Tibial nerve (tissue), 4 donors: ENCODE measurements at regions not wholly inside any gene's neighbourhood (a gene's known extent, or its start where the extent isn't known, plus 50 kb on each side); places are given as distances from the start of the nearest gene placed in this dataset.

ENCODE experiments used
- DNase-seq, 2 donors: peaks; one replicate each; pipeline ENCODE4 v3.0.0-alpha.2; 2019; ENCODE audit warnings: low spot score in 2 of 2
- H3K27ac ChIP-seq, 4 donors: fragments of 200-600 bp; sonication (generic) in 3 of 4; one replicate each; pipeline ENCODE4 v1.5.1; 2017 to 2019; ENCODE audit warnings: mild to moderate bottlenecking in 1 of 4
- H3K27me3 ChIP-seq, 2 donors: fragments of 200-600 bp; sonication (generic) in 1 of 2; one replicate each; pipeline versions ENCODE4 v1.5.1 to v1.6.0; 2017 to 2019
- H3K36me3 ChIP-seq, 3 donors: fragments of 200-600 bp; sonication (generic); one replicate each; pipeline ENCODE4 v1.5.1; 2018 to 2019
- H3K4me1 ChIP-seq, 4 donors: fragments of 200-600 bp; sonication (generic) in 3 of 4; one replicate each; pipeline ENCODE4 v1.5.1; 2017 to 2019
- H3K4me3 ChIP-seq, 4 donors: fragments of 200-600 bp; sonication (generic) in 3 of 4; one replicate each; pipeline ENCODE4 v1.5.1; 2017 to 2019; ENCODE audit warnings: mild to moderate bottlenecking in 1 of 4, moderate library complexity in 1 of 4
- H3K9me3 ChIP-seq, 4 donors: fragments of 200-600 bp; sonication (generic) in 3 of 4; one replicate each; pipeline ENCODE4 v1.5.1; 2017 to 2019
- CTCF ChIP-seq, 5 experiments: fragments of 200-600 bp in 3 of 5; fragments of 450-650 bp in 2 of 5; sonication (generic) in 3 of 5; IDR thresholded peaks; one replicate each; pipeline ENCODE4 v1.5.1; 2016 to 2019; ENCODE audit warnings: antibody characterized with exemption in 5 of 5, mild to moderate bottlenecking in 3 of 5, moderate library complexity in 2 of 5
- EP300 ChIP-seq, 2 donors: sonication (generic); formaldehyde crosslinking; IDR thresholded peaks; one replicate each; pipeline ENCODE4 v1.6.1; 2017; ENCODE audit warnings: antibody characterized with exemption in 2 of 2, mild to moderate bottlenecking in 1 of 2
- POLR2A ChIP-seq, 2 donors: fragments of 450-650 bp; IDR thresholded peaks; one replicate each; pipeline ENCODE4 v1.6.1; 2017; ENCODE audit warnings: antibody characterized with exemption in 2 of 2, mild to moderate bottlenecking in 2 of 2, moderate library complexity in 2 of 2
- WGBS, 2 donors: methylation state at CpG; one replicate each; pipeline ENCODE4 v1.1.5; 2018; 5-methylcytosine and 5-hydroxymethylcytosine counted together

GRCh38 chr22:22954656-22955055 lies 67.0 kb downstream of the IGLL5 start:
- Histone ChIP-seq H3K27me3 (peaks cover 0 to 7% of the 10 kb centered on the region in 2 donors), H3K9me3 (no peaks in the 10 kb centered on the region), H3K36me3 (no peaks in the 10 kb centered on the region), H3K4me3 (no peak overlapping the region), H3K4me1 (peaks cover 0 to 15% (median 0%) of the 10 kb centered on the region in 4 donors), H3K27ac (no peak overlapping the region)
- 20 to 23% methylated on average over 16 of the region's 16 CpGs for WGBS, 2 donors
- TF ChIP-seq POLR2A (IDR thresholded peaks at IDR 0.05) (no peak), CTCF (IDR thresholded peaks at IDR 0.05) (peak in 1 of 5 experiments; percentile 23)
- DNase-seq = no peak

- no peaks in the 10 kb centered on the region for H3K9me3 ChIP-seq
- H3K4me1 ChIP-seq = peaks cover 0 to 15% (median 0%) of the 10 kb centered on the region in 4 donors
- no peaks in the 10 kb centered on the region for H3K36me3 ChIP-seq
- TF ChIP-seq POLR2A (IDR thresholded peaks at IDR 0.05) (no peak), CTCF (IDR thresholded peaks at IDR 0.05) (no peak), EP300 (IDR thresholded peaks at IDR 0.05) (no peak)
- DNase-seq = no peak
- H3K27ac ChIP-seq = no peak overlapping the region
- H3K4me3 ChIP-seq = no peak overlapping the region
- H3K27me3 ChIP-seq = peaks cover 0 to 7% of the 10 kb centered on the region in 2 donors
- 48 to 66% methylated on average over 5 of the region's 5 CpGs for WGBS, 2 donors
These were observed 67.7 kb downstream of the IGLL5 start for GRCh38 chr22:22955276-22955798.

- Histone ChIP-seq H3K27me3 (peaks cover 0 to 6% of the 10 kb centered on the region in 2 donors), H3K36me3 (no peaks in the 10 kb centered on the region), H3K4me1 (peaks cover 0 to 15% (median 0%) of the 10 kb centered on the region in 4 donors), H3K27ac (no peak overlapping the region), H3K4me3 (no peak overlapping the region), H3K9me3 (no peaks in the 10 kb centered on the region)
- no peak for TF ChIP-seq POLR2A (IDR thresholded peaks at IDR 0.05)
- peak; percentile 77 to 87 (median 79) for TF ChIP-seq CTCF (IDR thresholded peaks at IDR 0.05)
- no peak for TF ChIP-seq EP300 (IDR thresholded peaks at IDR 0.05)
- WGBS, 2 donors = 20% methylated on average over 8 of the region's 8 CpGs
- DNase-seq = peak; percentile 61 to 83
These were observed 68.4 kb downstream of the IGLL5 start for GRCh38 chr22:22955866-22956535.

GRCh38 chr22:22957090-22957489 lies 69.5 kb downstream of the IGLL5 start:
- DNase-seq = no peak
- 66 to 74% methylated on average over 5 of the region's 5 CpGs for WGBS, 2 donors

More at GRCh38 chr22:22957090-22957489, 69.5 kb downstream of the IGLL5 start:
- H3K4me3 ChIP-seq = no peak overlapping the region
- no peak for TF ChIP-seq POLR2A (IDR thresholded peaks at IDR 0.05)
- TF ChIP-seq EP300 (IDR thresholded peaks at IDR 0.05) = no peak
- no peak for TF ChIP-seq CTCF (IDR thresholded peaks at IDR 0.05)
- H3K4me1 ChIP-seq = peaks cover 0 to 15% (median 0%) of the 10 kb centered on the region in 4 donors
- H3K36me3 ChIP-seq = no peaks in the 10 kb centered on the region
- H3K27ac ChIP-seq = no peak overlapping the region
- peaks cover 0 to 8% (median 0%) of the 10 kb centered on the region in 4 donors for H3K9me3 ChIP-seq
- peaks cover 0 to 4% of the 10 kb centered on the region in 2 donors for H3K27me3 ChIP-seq
